ENCODE measurements at regions not wholly inside any gene's neighbourhood (a gene's known extent, or its start where the extent isn't known, plus 50 kb on each side); places are given as distances from the start of the nearest gene placed in this dataset.

DNA sequence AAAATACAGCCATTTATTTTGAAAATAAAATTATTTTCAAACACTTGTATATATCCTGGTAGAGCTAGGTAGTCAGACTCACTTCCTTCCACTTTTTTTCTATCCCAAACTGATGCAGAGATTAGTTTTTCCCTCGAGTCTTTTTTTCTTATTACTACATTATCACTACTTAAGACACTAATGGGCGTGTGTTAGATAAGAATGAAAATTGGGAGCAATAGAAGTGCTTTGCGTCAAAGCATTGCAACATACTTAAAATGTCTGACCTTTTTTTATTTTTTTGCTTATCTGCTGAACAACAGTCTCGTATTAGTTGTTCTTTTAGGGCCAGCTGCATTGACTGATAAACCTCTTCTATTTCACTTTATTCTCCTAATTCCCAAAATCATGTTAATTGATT, 1278.7 kb downstream of the CDH12 start:
- Histone ChIP-seq H3K79me2 (ENCODE audit: control insufficient read depth, insufficient read depth, low read length) (no peaks in the 10 kb centered on the region), H4K20me1 (ENCODE audit: control insufficient read depth, insufficient read depth) (no peaks in the 10 kb centered on the region), H3K9me3 (replicated peaks; ENCODE audit: control insufficient read depth, insufficient read depth, low read length) (no peaks in the 10 kb centered on the region), H3K4me1 (ENCODE audit: control insufficient read depth, insufficient read depth, low read length) (no peaks in the 10 kb centered on the region), H3K9ac (ENCODE audit: control insufficient read depth, insufficient read depth, low read length) (no peak overlapping the region), H3K4me2 (ENCODE audit: control insufficient read depth, insufficient read depth) (no peak overlapping the region), H3K36me3 (ENCODE audit: control insufficient read depth in 2 of 2, insufficient read depth in 2 of 2, low read length in 1 of 2) (no peaks in the 10 kb centered on the region), H3K27ac (ENCODE audit: control insufficient read depth, insufficient read depth) (no peak overlapping the region), H2AFZ (ENCODE audit: control insufficient read depth, low read depth, low read length) (no peak overlapping the region), H3K4me3 (no peak overlapping the region), H3K27me3 (replicated peaks in 1 of 2; ENCODE audit: control insufficient read depth in 2 of 2, insufficient read depth in 2 of 2, low read length in 1 of 2) (no peaks in the 10 kb centered on the region)
- no peak for TF ChIP-seq ZZZ3 (IDR thresholded peaks at IDR 0.05; ENCODE audit: control insufficient read depth, insufficient read length, low read depth)
- no peak for TF ChIP-seq GATAD2B (conservative IDR thresholded peaks at IDR 0.05; ENCODE audit: low read depth)
- TF ChIP-seq KLF5 (IDR thresholded peaks at IDR 0.05; ENCODE audit: partially characterized antibody): no peak
- TF ChIP-seq, protein P1, sequence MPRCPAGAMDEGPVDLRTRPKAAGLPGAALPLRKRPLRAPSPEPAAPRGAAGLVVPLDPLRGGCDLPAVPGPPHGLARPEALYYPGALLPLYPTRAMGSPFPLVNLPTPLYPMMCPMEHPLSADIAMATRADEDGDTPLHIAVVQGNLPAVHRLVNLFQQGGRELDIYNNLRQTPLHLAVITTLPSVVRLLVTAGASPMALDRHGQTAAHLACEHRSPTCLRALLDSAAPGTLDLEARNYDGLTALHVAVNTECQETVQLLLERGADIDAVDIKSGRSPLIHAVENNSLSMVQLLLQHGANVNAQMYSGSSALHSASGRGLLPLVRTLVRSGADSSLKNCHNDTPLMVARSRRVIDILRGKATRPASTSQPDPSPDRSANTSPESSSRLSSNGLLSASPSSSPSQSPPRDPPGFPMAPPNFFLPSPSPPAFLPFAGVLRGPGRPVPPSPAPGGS (IDR thresholded peaks at IDR 0.05; ENCODE audit: borderline replicate concordance, insufficient read depth, low read depth, low read length, poor library complexity, severe bottlenecking): no peak
- TF ChIP-seq RBBP5 (conservative IDR thresholded peaks at IDR 0.05): no peak
- TF ChIP-seq, protein P2, sequence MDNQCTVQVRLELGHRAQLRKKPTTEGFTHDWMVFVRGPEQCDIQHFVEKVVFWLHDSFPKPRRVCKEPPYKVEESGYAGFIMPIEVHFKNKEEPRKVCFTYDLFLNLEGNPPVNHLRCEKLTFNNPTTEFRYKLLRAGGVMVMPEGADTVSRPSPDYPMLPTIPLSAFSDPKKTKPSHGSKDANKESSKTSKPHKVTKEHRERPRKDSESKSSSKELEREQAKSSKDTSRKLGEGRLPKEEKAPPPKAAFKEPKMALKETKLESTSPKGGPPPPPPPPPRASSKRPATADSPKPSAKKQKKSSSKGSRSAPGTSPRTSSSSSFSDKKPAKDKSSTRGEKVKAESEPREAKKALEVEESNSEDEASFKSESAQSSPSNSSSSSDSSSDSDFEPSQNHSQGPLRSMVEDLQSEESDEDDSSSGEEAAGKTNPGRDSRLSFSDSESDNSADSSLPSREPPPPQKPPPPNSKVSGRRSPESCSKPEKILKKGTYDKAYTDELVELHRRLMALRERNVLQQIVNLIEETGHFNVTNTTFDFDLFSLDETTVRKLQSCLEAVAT (IDR thresholded peaks at IDR 0.05): no peak
- no peak for TF ChIP-seq TCF12 (IDR thresholded peaks at IDR 0.05; ENCODE audit: low read depth, low read length)
- no peak for TF ChIP-seq ZNF384 (IDR thresholded peaks at IDR 0.05; ENCODE audit: borderline replicate concordance, low read depth, low read length)
- no peak for TF ChIP-seq SMAD1 (IDR thresholded peaks at IDR 0.05; ENCODE audit: low read depth, partially characterized antibody)
- no peak for TF ChIP-seq YY1 (IDR thresholded peaks at IDR 0.05; ENCODE audit: low read depth, low read length)
- no peak for TF ChIP-seq MXI1 (IDR thresholded peaks at IDR 0.05; ENCODE audit: low read depth, low read length)
- TF ChIP-seq FOS (IDR thresholded peaks at IDR 0.05; ENCODE audit: borderline replicate concordance, extremely low read depth, insufficient read length): no peak
- TF ChIP-seq, protein P3, sequence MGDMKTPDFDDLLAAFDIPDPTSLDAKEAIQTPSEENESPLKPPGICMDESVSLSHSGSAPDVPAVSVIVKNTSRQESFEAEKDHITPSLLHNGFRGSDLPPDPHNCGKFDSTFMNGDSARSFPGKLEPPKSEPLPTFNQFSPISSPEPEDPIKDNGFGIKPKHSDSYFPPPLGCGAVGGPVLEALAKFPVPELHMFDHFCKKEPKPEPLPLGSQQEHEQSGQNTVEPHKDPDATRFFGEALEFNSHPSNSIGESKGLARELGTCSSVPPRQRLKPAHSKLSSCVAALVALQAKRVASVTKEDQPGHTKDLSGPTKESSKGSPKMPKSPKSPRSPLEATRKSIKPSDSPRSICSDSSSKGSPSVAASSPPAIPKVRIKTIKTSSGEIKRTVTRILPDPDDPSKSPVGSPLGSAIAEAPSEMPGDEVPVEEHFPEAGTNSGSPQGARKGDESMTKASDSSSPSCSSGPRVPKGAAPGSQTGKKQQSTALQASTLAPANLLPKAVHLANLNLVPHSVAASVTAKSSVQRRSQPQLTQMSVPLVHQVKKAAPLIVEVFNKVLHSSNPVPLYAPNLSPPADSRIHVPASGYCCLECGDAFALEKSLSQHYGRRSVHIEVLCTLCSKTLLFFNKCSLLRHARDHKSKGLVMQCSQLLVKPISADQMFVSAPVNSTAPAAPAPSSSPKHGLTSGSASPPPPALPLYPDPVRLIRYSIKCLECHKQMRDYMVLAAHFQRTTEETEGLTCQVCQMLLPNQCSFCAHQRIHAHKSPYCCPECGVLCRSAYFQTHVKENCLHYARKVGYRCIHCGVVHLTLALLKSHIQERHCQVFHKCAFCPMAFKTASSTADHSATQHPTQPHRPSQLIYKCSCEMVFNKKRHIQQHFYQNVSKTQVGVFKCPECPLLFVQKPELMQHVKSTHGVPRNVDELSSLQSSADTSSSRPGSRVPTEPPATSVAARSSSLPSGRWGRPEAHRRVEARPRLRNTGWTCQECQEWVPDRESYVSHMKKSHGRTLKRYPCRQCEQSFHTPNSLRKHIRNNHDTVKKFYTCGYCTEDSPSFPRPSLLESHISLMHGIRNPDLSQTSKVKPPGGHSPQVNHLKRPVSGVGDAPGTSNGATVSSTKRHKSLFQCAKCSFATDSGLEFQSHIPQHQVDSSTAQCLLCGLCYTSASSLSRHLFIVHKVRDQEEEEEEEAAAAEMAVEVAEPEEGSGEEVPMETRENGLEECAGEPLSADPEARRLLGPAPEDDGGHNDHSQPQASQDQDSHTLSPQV (IDR thresholded peaks at IDR 0.05): no peak
- TF ChIP-seq SP1 (IDR thresholded peaks at IDR 0.05; ENCODE audit: low read depth, low read length): no peak
- no peak for TF ChIP-seq MEF2B (IDR thresholded peaks at IDR 0.05; ENCODE audit: partially characterized antibody, poor library complexity, severe bottlenecking)
- TF ChIP-seq CBX5 (IDR thresholded peaks at IDR 0.05; ENCODE audit: low read depth): no peak
- ATAC-seq: no peak
- no peak for FAIRE-seq
- intact Hi-C loops (cut with micrococcal nuclease; ENCODE audit: unreplicated experiment) (no loop called here), in situ Hi-C loops (cut with MboI) (no loop called here)
- CTCF ChIA-PET: no interaction called here
- RAD21 ChIA-PET (ENCODE audit: unreplicated experiment): no interaction called here
- no peak for DNase-seq (ENCODE audit: low read depth, low spot score)
- POLR2A ChIA-PET: no interaction called here
- SMC1A ChIA-PET (ENCODE audit: uncharacterized antibody, unreplicated experiment): no interaction called here
- BruUV-seq (replicated peaks): no TSS peak
- whole genome bisulfite sequencing (ENCODE audit: insufficient coverage, insufficient replicate concordance, low lambda C conversion rate, missing lambda C conversion rate): 19% methylated on average over 4 of the region's 4 CpGs

Data from GM12878 (cell line).